ENCODE measurements at regions not wholly inside any gene's neighbourhood (a gene's known extent, or its start where the extent isn't known, plus 50 kb on each side); places are given as distances from the start of the nearest gene placed in this dataset.

DNA sequence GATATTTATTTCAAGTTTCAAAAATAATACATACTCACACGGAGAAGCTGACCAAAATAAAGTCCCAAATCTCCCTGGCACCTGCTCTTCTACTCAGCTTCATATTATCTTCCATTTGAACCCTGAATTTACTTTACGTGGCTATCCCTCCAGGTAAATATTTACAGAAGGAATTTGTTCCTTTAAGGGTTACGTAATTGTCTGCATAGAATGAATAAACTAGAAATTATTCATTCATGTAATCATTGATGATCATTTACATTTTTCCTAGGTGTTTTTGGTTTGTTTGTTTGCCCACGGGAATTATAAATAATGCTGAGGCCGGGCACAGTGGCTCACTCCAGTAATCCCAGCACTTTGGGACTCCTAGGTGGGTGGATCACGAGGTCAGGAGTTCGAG, 251.2 kb downstream of the PLK2 start:
- no peak for FAIRE-seq
- no peaks in the 10 kb centered on the region for H3K27me3 ChIP-seq (ENCODE audit: control insufficient read depth, insufficient read depth, low read length)
- H3K4me3 ChIP-seq (ENCODE audit: low read depth, low read length), result no peak overlapping the region
- H3K36me3 ChIP-seq (ENCODE audit: control insufficient read depth, insufficient read depth, low read length), result no peaks in the 10 kb centered on the region
- no peak for DNase-seq (ENCODE audit: low read depth)
- TF ChIP-seq, protein P1, sequence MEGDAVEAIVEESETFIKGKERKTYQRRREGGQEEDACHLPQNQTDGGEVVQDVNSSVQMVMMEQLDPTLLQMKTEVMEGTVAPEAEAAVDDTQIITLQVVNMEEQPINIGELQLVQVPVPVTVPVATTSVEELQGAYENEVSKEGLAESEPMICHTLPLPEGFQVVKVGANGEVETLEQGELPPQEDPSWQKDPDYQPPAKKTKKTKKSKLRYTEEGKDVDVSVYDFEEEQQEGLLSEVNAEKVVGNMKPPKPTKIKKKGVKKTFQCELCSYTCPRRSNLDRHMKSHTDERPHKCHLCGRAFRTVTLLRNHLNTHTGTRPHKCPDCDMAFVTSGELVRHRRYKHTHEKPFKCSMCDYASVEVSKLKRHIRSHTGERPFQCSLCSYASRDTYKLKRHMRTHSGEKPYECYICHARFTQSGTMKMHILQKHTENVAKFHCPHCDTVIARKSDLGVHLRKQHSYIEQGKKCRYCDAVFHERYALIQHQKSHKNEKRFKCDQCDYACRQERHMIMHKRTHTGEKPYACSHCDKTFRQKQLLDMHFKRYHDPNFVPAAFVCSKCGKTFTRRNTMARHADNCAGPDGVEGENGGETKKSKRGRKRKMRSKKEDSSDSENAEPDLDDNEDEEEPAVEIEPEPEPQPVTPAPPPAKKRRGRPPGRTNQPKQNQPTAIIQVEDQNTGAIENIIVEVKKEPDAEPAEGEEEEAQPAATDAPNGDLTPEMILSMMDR (IDR thresholded peaks at IDR 0.05; ENCODE audit: insufficient read depth, low read length, severe bottlenecking), result no peak

DNA sequence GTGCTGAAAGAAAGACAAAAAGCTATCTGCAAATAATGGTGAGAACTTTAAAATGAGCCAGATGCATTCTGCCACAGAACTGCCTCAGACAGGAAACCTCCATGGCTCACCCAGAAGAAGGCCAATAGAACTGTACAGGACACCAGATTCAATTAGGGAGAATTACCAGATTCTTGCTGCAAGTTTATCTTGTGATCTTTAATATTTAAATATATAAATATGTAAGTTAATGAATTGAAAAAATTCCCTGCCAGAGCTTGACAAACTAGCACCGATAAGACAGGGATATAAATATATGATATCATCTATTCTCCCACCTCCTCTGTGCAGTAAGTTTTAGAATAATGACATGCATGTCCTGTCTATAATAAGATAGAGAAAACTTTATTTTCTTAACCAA, 252.8 kb downstream of the PLK2 start:
- no peaks in the 10 kb centered on the region for H3K36me3 ChIP-seq (ENCODE audit: control insufficient read depth, insufficient read depth, low read length)
- FAIRE-seq (no peak), DNase-seq (ENCODE audit: low read depth) (no peak)
- H3K4me3 ChIP-seq (ENCODE audit: low read depth, low read length), result no peak overlapping the region
- TF ChIP-seq, protein P1 (IDR thresholded peaks at IDR 0.05; ENCODE audit: insufficient read depth, low read length, severe bottlenecking), result no peak
- H3K27me3 ChIP-seq (ENCODE audit: control insufficient read depth, insufficient read depth, low read length), result no peaks in the 10 kb centered on the region

DNA sequence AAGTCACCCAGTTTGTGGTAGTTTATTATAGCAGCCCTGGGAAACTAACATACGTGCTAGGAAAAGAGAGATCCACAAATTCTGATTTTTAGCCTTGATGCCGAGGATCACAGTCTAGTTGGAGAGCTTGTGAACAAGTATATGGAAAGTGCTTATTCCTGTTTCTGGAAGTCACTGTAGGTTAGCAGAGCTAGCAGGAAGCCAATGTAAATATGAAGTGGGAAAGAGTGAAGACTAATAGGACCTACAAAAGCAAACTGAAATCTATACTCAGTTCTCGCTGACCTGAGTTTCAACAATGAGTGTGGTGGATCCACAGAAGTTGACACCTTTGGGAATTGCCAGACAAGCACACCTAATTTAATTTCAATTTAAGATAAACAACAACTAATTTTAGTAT, 254.9 kb downstream of the PLK2 start:
- no peaks in the 10 kb centered on the region for H3K27me3 ChIP-seq (ENCODE audit: control insufficient read depth, insufficient read depth, low read length)
- DNase-seq (ENCODE audit: low read depth) (no peak), FAIRE-seq (no peak)
- H3K4me3 ChIP-seq (ENCODE audit: low read depth, low read length), result no peak overlapping the region
- TF ChIP-seq, protein P1 (IDR thresholded peaks at IDR 0.05; ENCODE audit: insufficient read depth, low read length, severe bottlenecking), result no peak
- no peaks in the 10 kb centered on the region for H3K36me3 ChIP-seq (ENCODE audit: control insufficient read depth, insufficient read depth, low read length)

DNA sequence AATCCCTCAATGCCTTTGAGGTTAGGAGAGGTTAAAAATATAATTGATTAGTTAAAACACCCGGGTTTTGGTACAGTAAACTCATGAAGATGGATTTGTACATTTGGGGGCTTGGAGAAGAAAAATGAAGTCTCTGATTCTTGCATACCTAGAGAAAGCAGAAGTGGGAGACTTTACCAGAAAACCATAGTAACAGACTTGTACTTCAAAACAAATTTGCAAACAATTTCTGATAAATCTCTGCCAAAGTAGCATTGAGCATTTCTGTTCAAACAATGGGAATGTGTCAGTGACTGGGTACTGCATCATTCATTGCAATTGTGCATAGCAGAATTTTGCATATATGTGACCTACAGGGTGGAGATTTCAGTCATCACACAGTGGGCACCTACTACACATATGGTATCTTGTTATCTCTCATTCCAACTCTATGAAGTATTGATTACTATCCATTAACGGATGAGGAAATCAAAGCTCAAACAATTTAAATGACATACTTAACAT, 256.9 kb downstream of the PLK2 start:
- TF ChIP-seq, protein P1 (IDR thresholded peaks at IDR 0.05; ENCODE audit: insufficient read depth, low read length, severe bottlenecking), result no peak
- FAIRE-seq (no peak), DNase-seq (ENCODE audit: low read depth) (no peak)
- Histone ChIP-seq H3K27me3 (ENCODE audit: control insufficient read depth, insufficient read depth, low read length) (no peaks in the 10 kb centered on the region), H3K4me3 (ENCODE audit: low read depth, low read length) (no peak overlapping the region), H3K36me3 (ENCODE audit: control insufficient read depth, insufficient read depth, low read length) (no peaks in the 10 kb centered on the region)

DNA sequence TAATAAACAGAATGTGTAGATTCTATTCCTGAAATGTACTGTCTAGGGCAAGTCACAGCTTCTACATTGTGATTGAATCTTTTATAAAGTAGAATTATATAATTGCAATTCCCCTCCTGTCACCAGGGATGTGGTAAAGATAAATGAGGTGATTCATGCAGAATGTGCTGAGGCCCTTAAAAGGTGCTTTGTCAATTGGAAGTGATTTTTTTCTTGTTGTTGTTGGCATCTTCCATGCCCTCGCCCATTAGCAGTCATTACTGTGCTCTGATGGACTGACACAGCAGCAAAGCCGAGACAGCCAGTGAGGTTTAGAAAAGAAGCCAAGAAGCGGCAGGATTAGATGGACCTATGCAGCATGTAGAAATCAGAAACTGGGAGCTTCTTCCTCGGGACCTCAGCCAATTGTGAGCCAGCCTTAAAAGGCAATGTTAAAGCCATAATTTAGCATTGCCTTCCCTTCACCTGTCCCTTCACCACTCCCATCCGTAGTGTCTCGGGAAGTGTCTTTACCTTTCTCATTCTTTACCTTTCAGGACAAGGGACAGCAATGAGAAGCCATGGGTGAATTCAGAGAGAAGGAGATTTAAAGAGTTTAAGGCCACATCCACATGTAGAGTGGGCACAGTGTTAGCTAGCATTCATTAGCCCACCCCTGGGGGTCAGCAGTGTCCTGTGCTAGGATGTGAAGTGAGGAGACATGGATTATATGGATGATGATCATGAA, 257.8 kb downstream of the PLK2 start:
- FAIRE-seq (no peak), DNase-seq (ENCODE audit: low read depth) (no peak)
- TF ChIP-seq, protein P1 (IDR thresholded peaks at IDR 0.05; ENCODE audit: insufficient read depth, low read length, severe bottlenecking), result no peak
- no peaks in the 10 kb centered on the region for H3K27me3 ChIP-seq (ENCODE audit: control insufficient read depth, insufficient read depth, low read length)
- H3K4me3 ChIP-seq (ENCODE audit: low read depth, low read length), result no peak overlapping the region
- H3K36me3 ChIP-seq (ENCODE audit: control insufficient read depth, insufficient read depth, low read length), result no peaks in the 10 kb centered on the region

DNA sequence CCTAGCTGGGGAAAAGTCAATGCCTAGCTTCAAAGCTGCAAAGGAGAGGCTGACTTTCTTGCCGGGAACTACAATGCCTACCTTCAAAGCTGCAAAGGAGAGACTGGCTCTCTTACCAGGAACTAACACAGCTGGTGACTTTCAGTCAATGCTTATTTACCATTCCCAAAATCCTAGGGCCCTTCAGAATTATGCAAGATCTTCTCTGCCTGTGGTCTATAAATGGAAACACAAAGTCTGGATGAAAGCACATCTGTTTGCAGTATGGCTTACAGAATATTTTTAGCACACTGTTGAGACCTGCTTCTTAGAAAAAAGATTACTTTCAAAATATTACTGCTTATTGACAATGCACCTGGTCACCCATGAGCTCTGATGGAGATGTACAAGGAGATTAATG, 259.4 kb downstream of the PLK2 start:
- no peak for DNase-seq (ENCODE audit: low read depth)
- TF ChIP-seq, protein P1 (IDR thresholded peaks at IDR 0.05; ENCODE audit: insufficient read depth, low read length, severe bottlenecking), result no peak
- no peaks in the 10 kb centered on the region for H3K27me3 ChIP-seq (ENCODE audit: control insufficient read depth, insufficient read depth, low read length)
- no peak overlapping the region for H3K4me3 ChIP-seq (ENCODE audit: low read depth, low read length)
- H3K36me3 ChIP-seq (ENCODE audit: control insufficient read depth, insufficient read depth, low read length), result no peaks in the 10 kb centered on the region
- FAIRE-seq, result no peak
